Neural progenitor cell (in vitro differentiated cells): ENCODE measurements at regions not wholly inside any gene's neighbourhood (a gene's known extent, or its start where the extent isn't known, plus 50 kb on each side); places are given as distances from the start of the nearest gene placed in this dataset.

Source experiments
- DNase-seq: peaks from one replicate; pipeline ENCODE4 v3.0.0-alpha.2; 2016; ENCODE audit warnings: low spot score
- H2AFZ ChIP-seq: fragments of 200-600 bp; sonication (generic); replicated peaks from 2 replicates; pipeline ENCODE4 v1.6.1; 2016; ENCODE audit warnings: antibody characterized with exemption
- H3F3A ChIP-seq: fragments of 200-600 bp; sonication (generic); 2 replicates; pipeline ENCODE4 v1.6.1; 2016; ENCODE audit warnings: antibody characterized with exemption, low read depth
- H3K27ac ChIP-seq: fragments of 200-600 bp; sonication (generic); 2 replicates; pipeline ENCODE4 v1.5.1; 2016; ENCODE audit warnings: mild to moderate bottlenecking
- H3K27me3 ChIP-seq: fragments of 200-600 bp; sonication (generic); 2 replicates; pipeline ENCODE4 v1.6.1; 2016; ENCODE audit warnings: mild to moderate bottlenecking, moderate library complexity
- H3K36me3 ChIP-seq: fragments of 200-600 bp; sonication (generic); 2 replicates; pipeline ENCODE4 v1.5.1; 2016
- H3K4me1 ChIP-seq: fragments of 200-600 bp; sonication (generic); 2 replicates; pipeline ENCODE4 v1.6.1; 2016; ENCODE audit warnings: mixed run types
- H3K4me2 ChIP-seq: fragments of 200-600 bp; sonication (generic); 2 replicates; pipeline ENCODE4 v1.6.1; 2016
- H3K4me3 ChIP-seq: fragments of 200-600 bp; sonication (generic); 2 replicates; pipeline ENCODE4 v1.5.1; 2016
- H3K79me2 ChIP-seq: fragments of 200-600 bp; sonication (generic); 2 replicates; pipeline ENCODE4 v1.6.1; 2016; ENCODE audit warnings: low read depth
- H3K9ac ChIP-seq: fragments of 200-600 bp; sonication (generic); 2 replicates; pipeline ENCODE4 v1.6.1; 2016
- H3K9me3 ChIP-seq: fragments of 200-600 bp; sonication (generic); 2 replicates; pipeline ENCODE4 v1.5.1; 2016; ENCODE audit warnings: low read depth
- H4K20me1 ChIP-seq: fragments of 200-600 bp; sonication (generic); 2 replicates; pipeline ENCODE4 v1.6.1; 2016; ENCODE audit warnings: low read depth
- H3K27ac Mint-ChIP-seq: 3 replicates; pipeline ENCODE4 v1.8.0; 2021; ENCODE audit warnings: mixed read lengths
- H3K27me3 Mint-ChIP-seq: 2 replicates; pipeline ENCODE4 v1.8.0; 2022; ENCODE audit warnings: low read depth, mild to moderate bottlenecking, inconsistent platforms, moderate library complexity, mixed read lengths; ENCODE audit not compliant: insufficient read depth
- H3K36me3 Mint-ChIP-seq: 3 replicates; pipeline ENCODE4 v1.8.0; 2021; ENCODE audit warnings: mixed read lengths
- H3K4me1 Mint-ChIP-seq: 3 replicates; pipeline ENCODE4 v1.8.0; 2021; ENCODE audit warnings: mixed read lengths
- H3K4me3 Mint-ChIP-seq: 3 replicates; pipeline ENCODE4 v1.8.0; 2021; ENCODE audit warnings: mild to moderate bottlenecking, moderate library complexity, mixed read lengths
- H3K9me3 Mint-ChIP-seq: 3 replicates; pipeline ENCODE4 v1.8.0; 2020; ENCODE audit warnings: mixed read lengths
- EZH2 ChIP-seq: fragments of 200-600 bp; sonication (generic); IDR thresholded peaks from 2 replicates; pipeline ENCODE4 v1.6.1; 2017; ENCODE audit warnings: antibody characterized with exemption, mild to moderate bottlenecking, moderate library complexity
- EZH2phosphoT487 ChIP-seq: fragments of 200-600 bp; sonication (generic); IDR thresholded peaks from 2 replicates; pipeline ENCODE4 v1.6.1; 2017; ENCODE audit warnings: antibody characterized with exemption
- TF ChIP-seq, protein P1 (sequence below): fragments of 200-600 bp; sonication (generic); IDR thresholded peaks from 2 replicates; pipeline ENCODE4 v1.5.1; 2017; ENCODE audit warnings: antibody characterized with exemption, mild to moderate bottlenecking

DNA sequence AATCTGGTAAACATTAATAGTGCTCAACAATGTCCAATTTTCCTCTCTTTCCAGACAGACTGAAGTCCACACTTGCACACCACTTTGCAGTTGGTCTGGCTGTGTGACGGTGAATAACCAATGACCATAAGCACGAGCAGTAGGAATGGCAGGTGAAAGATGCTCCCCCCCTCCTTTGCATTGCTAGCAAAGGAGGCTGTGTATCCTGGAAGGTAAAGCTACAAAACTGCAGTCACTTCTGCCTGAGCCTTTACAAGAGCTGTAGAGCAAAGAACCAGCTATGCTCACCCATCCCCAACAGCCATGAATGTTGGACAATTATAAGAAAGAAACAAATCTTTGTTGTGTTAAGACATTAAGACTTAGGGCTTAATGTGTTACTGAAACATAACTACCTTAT, 178.0 kb downstream of the IPMK start:
- no peaks in the 10 kb centered on the region for H3F3A ChIP-seq
- Mint-ChIP-seq H3K9me3 (no peaks in the 10 kb centered on the region), H3K27me3 (peaks cover 5% of the 10 kb centered on the region), H3K36me3 (no peaks in the 10 kb centered on the region), H3K4me1 (no peaks in the 10 kb centered on the region), H3K4me3 (no peak overlapping the region), H3K27ac (no peak overlapping the region)
- TF ChIP-seq, protein P1, sequence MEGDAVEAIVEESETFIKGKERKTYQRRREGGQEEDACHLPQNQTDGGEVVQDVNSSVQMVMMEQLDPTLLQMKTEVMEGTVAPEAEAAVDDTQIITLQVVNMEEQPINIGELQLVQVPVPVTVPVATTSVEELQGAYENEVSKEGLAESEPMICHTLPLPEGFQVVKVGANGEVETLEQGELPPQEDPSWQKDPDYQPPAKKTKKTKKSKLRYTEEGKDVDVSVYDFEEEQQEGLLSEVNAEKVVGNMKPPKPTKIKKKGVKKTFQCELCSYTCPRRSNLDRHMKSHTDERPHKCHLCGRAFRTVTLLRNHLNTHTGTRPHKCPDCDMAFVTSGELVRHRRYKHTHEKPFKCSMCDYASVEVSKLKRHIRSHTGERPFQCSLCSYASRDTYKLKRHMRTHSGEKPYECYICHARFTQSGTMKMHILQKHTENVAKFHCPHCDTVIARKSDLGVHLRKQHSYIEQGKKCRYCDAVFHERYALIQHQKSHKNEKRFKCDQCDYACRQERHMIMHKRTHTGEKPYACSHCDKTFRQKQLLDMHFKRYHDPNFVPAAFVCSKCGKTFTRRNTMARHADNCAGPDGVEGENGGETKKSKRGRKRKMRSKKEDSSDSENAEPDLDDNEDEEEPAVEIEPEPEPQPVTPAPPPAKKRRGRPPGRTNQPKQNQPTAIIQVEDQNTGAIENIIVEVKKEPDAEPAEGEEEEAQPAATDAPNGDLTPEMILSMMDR: no peak
- no peak for TF ChIP-seq EZH2
- TF ChIP-seq EZH2phosphoT487: no peak
- H3K4me1 ChIP-seq: no peaks in the 10 kb centered on the region
- H3K27me3 ChIP-seq: no peaks in the 10 kb centered on the region
- no peak overlapping the region for H2AFZ ChIP-seq
- no peaks in the 10 kb centered on the region for H4K20me1 ChIP-seq
- no peak overlapping the region for H3K9ac ChIP-seq
- H3K4me3 ChIP-seq: no peak overlapping the region
- DNase-seq: no peak
- H3K4me2 ChIP-seq: no peak overlapping the region
- H3K79me2 ChIP-seq: no peaks in the 10 kb centered on the region
- H3K36me3 ChIP-seq: no peaks in the 10 kb centered on the region
- no peak overlapping the region for H3K27ac ChIP-seq
- H3K9me3 ChIP-seq: no peaks in the 10 kb centered on the region

DNA sequence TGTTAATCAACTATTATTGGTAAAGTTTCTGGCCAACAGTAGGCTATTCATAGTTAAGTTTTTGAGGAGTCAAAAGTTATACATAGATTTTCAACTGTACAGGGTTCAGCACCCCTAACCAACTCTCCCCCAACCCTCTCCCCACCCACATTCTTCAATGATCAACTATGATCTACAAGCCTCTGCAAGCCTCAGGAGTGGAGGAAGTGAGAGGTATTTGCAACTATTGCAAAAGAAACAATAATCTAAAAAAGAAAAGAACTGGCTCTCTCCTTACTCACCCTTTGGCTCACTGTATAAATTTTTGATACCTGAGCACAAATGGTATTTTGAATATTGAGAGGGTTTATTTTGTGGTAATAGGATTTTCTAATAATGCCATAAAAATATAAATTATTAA, 179.8 kb downstream of the IPMK start:
- Histone ChIP-seq H4K20me1 (no peaks in the 10 kb centered on the region), H3K4me3 (no peak overlapping the region), H3K9me3 (no peaks in the 10 kb centered on the region), H2AFZ (no peak overlapping the region), H3K79me2 (no peaks in the 10 kb centered on the region), H3K9ac (no peak overlapping the region), H3K27me3 (no peaks in the 10 kb centered on the region), H3F3A (no peaks in the 10 kb centered on the region), H3K36me3 (no peaks in the 10 kb centered on the region), H3K4me1 (no peaks in the 10 kb centered on the region), H3K27ac (no peak overlapping the region), H3K4me2 (no peak overlapping the region)
- Mint-ChIP-seq H3K27ac (no peak overlapping the region), H3K4me3 (no peak overlapping the region), H3K27me3 (peaks cover 3% of the 10 kb centered on the region), H3K9me3 (no peaks in the 10 kb centered on the region), H3K36me3 (no peaks in the 10 kb centered on the region), H3K4me1 (no peaks in the 10 kb centered on the region)
- DNase-seq: no peak
- TF ChIP-seq EZH2 (no peak), EZH2phosphoT487 (no peak)
- TF ChIP-seq, protein P1: no peak

DNA sequence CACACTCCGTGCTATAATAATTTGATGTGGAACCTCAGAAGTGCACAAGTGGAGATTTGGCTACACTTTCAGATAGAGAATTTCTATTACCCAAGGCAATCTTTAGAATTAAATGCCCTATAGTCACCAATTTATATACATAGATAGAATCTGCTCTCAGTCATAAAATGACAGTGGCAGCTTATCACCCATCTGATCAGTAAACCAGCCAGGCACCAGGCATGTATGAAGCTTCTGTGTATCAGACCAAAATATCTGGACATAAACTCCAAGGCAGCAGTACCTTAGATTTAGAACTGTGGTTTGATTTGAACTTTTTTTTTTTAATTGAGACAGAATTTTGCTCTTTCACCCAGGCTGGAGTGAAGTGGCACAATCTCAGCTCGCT, 180.9 kb downstream of the IPMK start:
- no peaks in the 10 kb centered on the region for H3K4me1 ChIP-seq
- Mint-ChIP-seq H3K4me1 (no peaks in the 10 kb centered on the region), H3K36me3 (no peaks in the 10 kb centered on the region), H3K27me3 (peaks cover 3% of the 10 kb centered on the region), H3K9me3 (no peaks in the 10 kb centered on the region), H3K27ac (no peak overlapping the region), H3K4me3 (no peak overlapping the region)
- no peaks in the 10 kb centered on the region for H3F3A ChIP-seq
- H3K9ac ChIP-seq: no peak overlapping the region
- TF ChIP-seq EZH2: no peak
- no peak overlapping the region for H3K4me3 ChIP-seq
- no peaks in the 10 kb centered on the region for H3K9me3 ChIP-seq
- no peak overlapping the region for H3K4me2 ChIP-seq
- H3K36me3 ChIP-seq: no peaks in the 10 kb centered on the region
- H2AFZ ChIP-seq: no peak overlapping the region
- no peaks in the 10 kb centered on the region for H4K20me1 ChIP-seq
- no peaks in the 10 kb centered on the region for H3K79me2 ChIP-seq
- H3K27ac ChIP-seq: no peak overlapping the region
- DNase-seq: no peak
- no peaks in the 10 kb centered on the region for H3K27me3 ChIP-seq

DNA sequence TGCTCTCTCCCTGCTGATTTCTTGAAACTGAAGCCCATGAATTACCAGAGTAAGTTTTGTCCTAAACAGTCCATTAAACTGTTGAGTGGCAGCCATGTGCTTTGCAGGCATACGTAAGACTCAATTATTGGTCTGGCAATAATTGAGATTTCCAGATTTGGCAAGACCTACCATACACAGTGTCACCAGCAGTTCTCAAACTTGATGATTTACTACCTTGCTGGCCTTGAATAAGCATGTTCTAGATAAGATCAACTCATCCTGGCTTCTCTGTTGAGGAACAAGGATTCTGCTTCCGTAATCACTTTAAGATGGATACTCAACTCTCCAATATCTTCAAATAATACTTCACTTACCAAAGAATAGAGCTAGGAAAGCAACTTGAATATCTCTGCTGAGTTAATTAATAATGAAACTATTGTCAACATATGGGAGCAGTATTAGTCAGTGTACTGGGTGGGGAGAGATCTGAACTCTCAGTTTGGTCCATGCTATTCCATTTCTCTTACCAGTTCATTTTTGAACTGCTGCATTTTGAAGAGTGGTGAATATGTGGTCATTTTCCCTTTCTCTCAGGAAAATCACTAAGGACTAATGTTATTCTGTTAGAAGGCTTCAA, 181.4 kb downstream of the IPMK start:
- Histone ChIP-seq H3K27me3 (no peaks in the 10 kb centered on the region), H2AFZ (no peak overlapping the region), H3K4me2 (no peak overlapping the region), H3K79me2 (no peaks in the 10 kb centered on the region), H3K27ac (no peak overlapping the region), H3K36me3 (no peaks in the 10 kb centered on the region), H3F3A (no peaks in the 10 kb centered on the region), H4K20me1 (no peaks in the 10 kb centered on the region), H3K9me3 (no peaks in the 10 kb centered on the region), H3K4me1 (no peaks in the 10 kb centered on the region), H3K9ac (no peak overlapping the region), H3K4me3 (no peak overlapping the region)
- Mint-ChIP-seq H3K4me1 (no peaks in the 10 kb centered on the region), H3K27me3 (peaks cover 3% of the 10 kb centered on the region), H3K4me3 (no peak overlapping the region), H3K27ac (no peak overlapping the region), H3K36me3 (no peaks in the 10 kb centered on the region), H3K9me3 (no peaks in the 10 kb centered on the region)
- no peak for DNase-seq
- TF ChIP-seq EZH2 (no peak), EZH2phosphoT487 (no peak)
- TF ChIP-seq, protein P1: no peak
